HL-60/S4 (cell line): ENCODE measurements at regions not wholly inside any gene's neighbourhood (a gene's known extent, or its start where the extent isn't known, plus 50 kb on each side); places are given as distances from the start of the nearest gene placed in this dataset.
"Not testable (repeated sequence)": the region's sequence is repeated elsewhere in the genome, so short reads cannot be mapped to it uniquely, and the experiment has no call there.

ENCODE experiments used
- in situ Hi-C: fragments of 300-500 bp; cut with MboI; formaldehyde crosslinking; loops from 2 replicates; pipeline ENCODE4 v1.14.3; 2022; ENCODE audit warnings: low sequenced_read_pairs

GRCh38 chr5:1598950-1599737 is 75.4 kb upstream of the LPCAT1 start:
- in situ Hi-C loops, result not testable (repeated sequence)

DNA sequence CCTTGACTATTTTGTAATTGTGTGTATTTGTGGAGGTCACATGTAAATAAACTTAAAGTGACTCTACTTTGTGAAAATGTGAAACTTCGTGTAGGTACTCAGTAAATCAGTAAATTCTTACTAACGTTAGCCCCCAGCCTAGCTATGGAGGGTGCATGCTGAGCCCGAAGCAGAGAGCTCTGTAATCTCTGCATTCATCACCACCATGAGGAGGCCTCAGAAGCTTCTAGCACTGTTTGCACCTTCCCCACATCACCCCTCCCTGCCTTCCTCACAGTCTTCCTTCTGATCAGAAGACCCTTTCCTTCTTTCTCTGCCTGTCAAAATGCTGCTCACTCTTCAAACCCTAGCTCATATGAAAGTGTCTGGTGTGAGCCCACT is 73.3 kb upstream of the LPCAT1 start:
- in situ Hi-C loops, result not testable (repeated sequence)

DNA sequence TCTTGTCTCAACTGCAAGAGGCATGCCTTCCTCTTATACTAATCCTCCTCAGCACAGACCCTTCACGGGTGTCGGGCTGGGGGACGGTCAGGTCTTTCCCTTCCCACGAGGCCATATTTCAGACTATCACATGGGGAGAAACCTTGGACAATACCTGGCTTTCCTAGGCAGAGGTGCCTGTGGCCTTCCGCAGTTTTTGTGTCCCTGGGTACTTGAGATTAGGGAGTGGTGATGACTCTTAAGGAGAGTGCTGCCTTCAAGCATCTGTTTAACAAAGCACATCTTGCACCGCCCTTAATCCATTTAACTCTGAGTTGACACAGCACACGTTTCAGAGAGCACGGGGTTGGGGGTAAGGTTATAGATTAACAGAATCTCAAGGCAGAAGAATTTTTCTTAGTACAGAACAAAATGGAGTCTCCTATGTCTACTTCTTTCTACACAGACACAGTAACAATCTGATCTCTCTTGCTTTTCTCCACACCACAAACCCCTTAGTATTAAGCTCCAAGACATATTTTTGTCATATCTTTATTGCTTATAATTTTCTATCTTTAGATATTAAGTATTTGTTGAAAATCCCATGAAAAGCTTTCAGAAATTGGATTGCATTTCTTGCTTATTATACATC is 72.8 kb upstream of the LPCAT1 start:
- in situ Hi-C loops, result not testable (repeated sequence)

GRCh38 chr5:1594357-1595106 is 70.8 kb upstream of the LPCAT1 start:
- in situ Hi-C loops, result loop anchor here (5.0 kb wide), 1 partner anchor 1357 kb away; no protein-coding TSS in a partner anchor

DNA sequence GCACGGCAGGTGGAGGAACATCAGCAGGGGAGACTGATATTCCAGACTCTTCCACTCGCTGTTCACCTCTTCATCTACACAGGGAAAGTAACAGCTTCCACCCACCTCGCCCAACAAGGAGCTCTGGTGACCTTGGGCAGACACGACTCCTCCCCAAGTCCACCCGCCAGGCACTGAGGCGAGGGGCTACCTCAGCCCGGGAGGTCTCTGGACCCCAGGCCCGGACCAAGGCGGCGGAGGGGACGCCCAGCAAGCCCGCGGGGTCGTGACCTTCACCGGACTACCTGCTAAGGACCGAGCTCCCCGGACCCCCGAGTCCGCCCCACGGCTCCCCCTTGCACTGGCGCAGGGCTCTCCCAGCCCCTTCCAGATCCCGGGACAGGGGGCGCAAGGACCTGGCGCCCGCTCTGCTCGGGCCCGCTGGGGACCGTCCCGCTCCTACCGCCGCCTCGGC is 70.2 kb upstream of the LPCAT1 start:
- in situ Hi-C loops, result loop anchor here (5.0 kb wide), 1 partner anchor 1357 kb away; no protein-coding TSS in a partner anchor

DNA sequence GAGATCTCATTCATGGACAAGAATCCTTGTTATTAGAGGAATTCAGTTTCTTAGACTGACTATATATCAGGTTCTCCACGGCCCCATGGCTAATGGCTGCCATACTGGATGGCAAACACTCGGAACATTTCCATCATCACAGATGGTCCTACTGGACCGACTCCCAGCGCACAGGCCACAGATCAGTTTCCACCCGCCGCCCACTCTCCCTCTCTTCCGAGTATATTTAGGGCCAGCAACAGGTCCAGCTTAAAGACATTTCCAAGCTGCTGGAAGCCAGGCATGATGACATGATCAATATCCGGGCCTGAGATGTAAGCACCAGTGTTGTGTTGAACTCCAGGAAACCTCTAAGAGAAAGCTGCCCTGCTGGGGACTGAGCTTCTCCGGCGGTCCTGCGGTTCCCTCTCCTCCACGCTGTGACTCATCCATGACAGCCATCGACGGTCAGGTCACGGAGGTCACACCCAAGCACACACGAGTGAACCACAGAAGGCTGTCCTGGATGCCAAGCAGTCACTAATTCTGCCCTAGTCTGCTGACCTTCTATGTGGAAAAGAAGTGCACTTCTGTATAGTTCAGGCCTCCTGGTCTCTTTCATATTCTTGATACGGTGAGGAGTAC is 64.4 kb upstream of the LPCAT1 start:
- in situ Hi-C loops, result not testable (repeated sequence)

GRCh38 chr5:1583081-1583875 is 59.5 kb upstream of the LPCAT1 start:
- in situ Hi-C loops, result not testable (repeated sequence)

GRCh38 chr5:1579389-1579788 is 55.6 kb upstream of the LPCAT1 start:
- in situ Hi-C loops, result not testable (repeated sequence)

DNA sequence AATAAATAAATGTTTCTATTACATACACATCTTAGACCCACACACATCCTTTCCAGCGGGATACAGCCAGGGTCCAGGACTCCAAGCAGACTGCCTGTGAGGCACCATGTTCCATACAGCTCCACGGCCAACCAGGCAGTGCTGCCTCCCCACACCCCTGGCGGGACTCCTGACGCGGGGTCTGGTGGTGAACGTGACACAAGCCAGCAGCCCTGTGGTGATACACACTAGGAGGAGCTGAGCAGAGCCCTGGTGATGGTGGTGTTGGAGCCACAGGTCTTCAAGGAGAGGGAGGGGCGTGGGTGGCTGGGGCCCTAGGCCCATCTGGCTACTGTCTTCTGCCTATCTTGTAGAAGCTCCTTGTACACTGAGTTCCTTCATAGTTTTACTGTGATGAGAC is 53.1 kb upstream of the LPCAT1 start:
- in situ Hi-C loops, result not testable (repeated sequence)

DNA sequence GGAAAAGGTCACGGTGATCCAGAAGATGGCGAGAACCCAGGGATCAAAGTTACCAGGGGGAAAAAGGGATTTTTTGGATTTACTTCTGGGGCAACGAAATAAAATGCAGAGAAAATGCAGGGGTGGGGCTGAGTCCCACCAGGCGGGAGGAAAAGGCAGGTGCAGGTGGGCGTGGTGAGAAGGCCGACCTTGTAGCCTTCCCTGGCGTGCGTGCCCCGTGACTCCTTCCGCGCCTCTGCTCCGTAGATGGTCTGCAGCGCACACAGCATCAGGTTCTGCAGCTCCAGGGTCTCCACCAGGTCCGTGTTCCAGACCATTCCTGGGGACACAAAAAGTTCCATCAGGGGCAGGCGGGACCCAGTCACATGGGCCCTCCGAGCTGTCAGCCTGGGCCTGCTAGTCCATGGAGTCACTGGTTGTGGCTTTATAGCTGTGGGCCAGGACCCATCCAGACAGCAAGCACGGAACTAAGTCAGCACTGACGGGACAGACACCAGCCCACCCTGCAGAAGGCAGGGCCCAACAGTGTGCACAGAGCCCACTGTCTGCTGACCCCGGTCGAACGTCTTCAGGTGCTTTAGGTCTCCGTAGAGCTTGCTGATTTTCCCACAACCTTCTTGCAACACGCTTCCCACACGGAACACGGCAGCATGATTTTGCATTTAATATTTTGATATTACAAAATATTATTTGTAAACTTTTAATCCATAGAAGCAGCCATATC is 52.4 kb upstream of the LPCAT1 start:
- in situ Hi-C loops, result not testable (repeated sequence)

- in situ Hi-C loops, result not testable (repeated sequence)
These were observed 51.7 kb upstream of the LPCAT1 start for GRCh38 chr5:1575491-1575890.

- in situ Hi-C loops, result not testable (repeated sequence)
These were observed 50.2 kb upstream of the LPCAT1 start for GRCh38 chr5:1574023-1574318.

DNA sequence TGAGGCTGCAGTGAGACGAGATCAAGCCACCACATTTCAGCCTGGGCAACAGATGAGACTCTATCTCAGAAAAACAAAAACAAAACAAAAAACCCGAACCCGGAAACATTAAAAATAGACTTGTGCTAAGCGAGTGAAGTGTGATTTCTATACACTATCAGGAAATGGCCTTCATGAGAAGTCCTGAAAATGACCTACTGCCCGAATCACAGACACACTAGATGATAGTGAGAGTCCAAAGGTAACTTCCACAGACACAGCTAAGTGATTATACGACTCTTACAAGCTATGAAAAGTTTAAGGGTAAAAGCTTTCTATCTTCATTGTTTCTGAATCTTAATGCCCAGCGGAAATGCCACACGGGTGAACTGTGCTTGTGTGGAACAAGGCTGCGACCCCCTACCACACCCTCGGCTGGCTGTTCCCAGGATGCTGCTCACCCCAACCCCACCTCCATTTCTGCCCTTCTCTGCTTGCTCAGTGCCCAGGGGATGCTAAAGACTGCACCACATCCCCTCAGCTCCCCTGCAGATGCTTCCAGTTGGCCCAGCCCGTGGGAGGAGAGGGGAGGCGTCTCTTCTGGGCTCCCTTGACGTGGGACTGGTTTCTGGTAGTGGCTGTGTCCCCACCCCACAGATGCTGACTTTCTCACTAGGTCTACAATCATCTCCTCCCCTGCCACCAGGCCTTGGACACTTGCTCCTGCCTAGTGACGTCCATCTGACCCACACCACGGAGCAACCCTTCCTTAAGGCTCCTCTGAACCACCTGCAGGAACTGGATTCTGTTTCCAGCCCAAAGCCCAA is 49.7 kb upstream of the LPCAT1 start:
- in situ Hi-C loops, result not testable (repeated sequence)
